PC-9 (cell line): ENCODE measurements at regions not wholly inside any gene's neighbourhood (a gene's known extent, or its start where the extent isn't known, plus 50 kb on each side); places are given as distances from the start of the nearest gene placed in this dataset.

ENCODE experiments used
- BruUV-seq: library from RNA; stranded (reverse); fragments of 400-500 nt; replicated peaks from 2 replicates; lab custom pipeline; 2021; lab: Mats Ljungman, UMichigan
- CTCF ChIA-PET: fragments of 300-600 bp; sonication (Branson Sonifier 250); formaldehyde crosslinking; loops from one replicate; lab custom pipeline; 2022; ENCODE audit warnings: antibody characterized with exemption; lab: Charles Lee
- POLR2A ChIA-PET: fragments of 300-600 bp; sonication (Branson Sonifier 250); formaldehyde crosslinking; loops from one replicate; lab custom pipeline; 2022; ENCODE audit warnings: antibody characterized with exemption; ENCODE audit not compliant: unreplicated experiment; lab: Charles Lee
- DNase-seq, 2 experiments: peaks; one replicate each; pipeline versions ENCODE4 v3.0.0 to v3.0.0-alpha.2; 2015 to 2022; ENCODE audit warnings: mixed read lengths in 1 of 2
- H2AFZ ChIP-seq: fragments of 200-600 bp; sonication (generic); 2 replicates; pipeline ENCODE4 v1.8.1; 2017; ENCODE audit warnings: antibody characterized with exemption
- H3F3A ChIP-seq: fragments of 200-600 bp; sonication (generic); 2 replicates; pipeline ENCODE4 v1.8.1; 2017; ENCODE audit warnings: antibody characterized with exemption, mild to moderate bottlenecking, low read depth; ENCODE audit not compliant: insufficient read depth
- H3K27ac ChIP-seq: fragments of 200-600 bp; sonication (generic); 2 replicates; pipeline ENCODE4 v1.6.1; 2016; ENCODE audit warnings: mixed run types
- H3K27me3 ChIP-seq: fragments of 200-600 bp; sonication (generic); 2 replicates; pipeline ENCODE4 v1.6.1; 2016; ENCODE audit warnings: low read depth, mixed run types; ENCODE audit not compliant: insufficient read depth
- H3K36me3 ChIP-seq: fragments of 200-600 bp; sonication (generic); 2 replicates; pipeline ENCODE4 v1.6.1; 2016; ENCODE audit warnings: low read depth, mixed run types
- H3K4me1 ChIP-seq: fragments of 200-600 bp; sonication (generic); replicated peaks from 2 replicates; pipeline ENCODE4 v1.6.1; 2016; ENCODE audit warnings: mixed run types; ENCODE audit not compliant: insufficient read depth
- H3K4me2 ChIP-seq: fragments of 200-600 bp; sonication (generic); 2 replicates; pipeline ENCODE4 v1.6.1; 2017; ENCODE audit warnings: mixed run types
- H3K4me3 ChIP-seq: fragments of 200-600 bp; sonication (generic); 2 replicates; pipeline ENCODE4 v1.6.1; 2016; ENCODE audit warnings: mixed run types
- H3K79me2 ChIP-seq: fragments of 200-600 bp; sonication (generic); 2 replicates; pipeline ENCODE4 v1.6.1; 2017; ENCODE audit warnings: low read depth, mixed run types
- H3K9me2 ChIP-seq: fragments of 200-600 bp; sonication (generic); 2 replicates; pipeline ENCODE4 v1.8.1; 2017; ENCODE audit warnings: mild to moderate bottlenecking; ENCODE audit not compliant: insufficient read depth
- H3K9me3 ChIP-seq: fragments of 200-600 bp; sonication (generic); 2 replicates; pipeline ENCODE4 v1.8.1; 2016; ENCODE audit warnings: low read depth; ENCODE audit not compliant: insufficient read depth
- H4K20me1 ChIP-seq: fragments of 200-600 bp; sonication (generic); 2 replicates; pipeline ENCODE4 v1.8.1; 2017; ENCODE audit not compliant: insufficient read depth
- CTCF ChIP-seq: fragments of 200-600 bp; sonication (generic); conservative IDR thresholded peaks from 2 replicates; pipeline ENCODE4 v1.6.1; 2017; ENCODE audit warnings: mixed run types, antibody characterized with exemption, mild to moderate bottlenecking, moderate library complexity
- EZH2 ChIP-seq: fragments of 200-600 bp; sonication (generic); IDR thresholded peaks from 2 replicates; pipeline ENCODE4 v1.8.0; 2017; ENCODE audit warnings: antibody characterized with exemption, low read depth
- intact Hi-C: fragments of 100-400 bp; cut with micrococcal nuclease; formaldehyde crosslinking; loops from one replicate; pipeline ENCODE4 v1.10.0; 2022; ENCODE audit not compliant: unreplicated experiment

DNA sequence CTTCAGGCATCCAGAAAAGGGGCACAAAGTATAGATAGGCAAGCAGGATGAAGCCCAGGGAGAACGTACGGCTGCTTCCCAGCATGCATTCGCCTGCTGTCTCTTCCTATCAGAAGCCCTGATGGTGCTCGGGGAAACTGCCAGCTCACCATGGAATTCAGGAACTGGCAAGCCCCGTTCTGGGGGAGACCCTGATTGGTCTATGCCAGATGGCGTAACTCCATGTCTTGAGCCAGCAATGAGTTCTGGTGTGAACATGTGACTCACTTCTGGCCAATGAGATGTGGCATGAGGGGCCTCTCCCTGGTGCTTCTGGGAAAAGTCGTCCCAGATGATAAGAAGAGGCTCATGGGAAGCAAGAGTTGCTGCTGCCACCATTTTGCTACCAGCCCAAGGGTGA is 270.8 kb downstream of the BCL11B start:
- POLR2A ChIA-PET, result no interaction called here

DNA sequence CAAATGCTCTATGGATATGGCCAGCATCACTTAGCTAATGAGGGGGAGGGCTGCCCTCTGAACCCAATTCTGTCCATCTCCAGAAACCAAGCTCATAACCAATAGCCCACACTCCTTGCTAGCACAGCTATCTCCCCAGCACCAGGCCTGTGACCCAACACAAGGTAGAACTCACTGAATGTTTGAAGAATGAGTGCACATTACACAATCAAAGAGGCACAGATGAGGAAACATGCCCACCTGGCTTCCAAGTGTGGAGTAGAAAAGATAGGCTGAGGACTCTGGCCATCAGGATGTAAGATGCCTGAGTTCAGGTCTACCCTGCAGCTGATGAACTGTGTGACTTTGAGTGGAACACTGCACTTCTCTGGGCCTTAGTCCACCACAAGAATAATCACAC is 268.4 kb downstream of the BCL11B start:
- intact Hi-C loops, result no loop called here
- H3K4me3 ChIP-seq, result no peak overlapping the region
- no TSS peak for BruUV-seq
- CTCF ChIA-PET, result no interaction called here
- peaks cover 9% of the 10 kb centered on the region for H3K27me3 ChIP-seq
- H4K20me1 ChIP-seq, result no peaks in the 10 kb centered on the region
- H3K79me2 ChIP-seq, result no peaks in the 10 kb centered on the region
- H3F3A ChIP-seq, result no peaks in the 10 kb centered on the region
- no peaks in the 10 kb centered on the region for H3K4me1 ChIP-seq
- no peak overlapping the region for H2AFZ ChIP-seq
- no peaks in the 10 kb centered on the region for H3K9me3 ChIP-seq
- H3K4me2 ChIP-seq, result no peak overlapping the region
- no peak for DNase-seq
- no peaks in the 10 kb centered on the region for H3K36me3 ChIP-seq
- POLR2A ChIA-PET, result no interaction called here
- no peak for TF ChIP-seq CTCF
- no peak for TF ChIP-seq EZH2
- no peak overlapping the region for H3K27ac ChIP-seq
- H3K9me2 ChIP-seq, result no peaks in the 10 kb centered on the region

More for the DNA sequence above, 270.8 kb downstream of the BCL11B start:
- DNase-seq, result no peak
- CTCF ChIA-PET, result no interaction called here
- H3K27me3 ChIP-seq, result no peaks in the 10 kb centered on the region
- H3K4me2 ChIP-seq, result no peak overlapping the region
- no peak overlapping the region for H3K27ac ChIP-seq
- no peak overlapping the region for H3K4me3 ChIP-seq
- no peak for TF ChIP-seq EZH2
- TF ChIP-seq CTCF, result no peak
- intact Hi-C loops, result no loop called here
- H3K4me1 ChIP-seq, result no peaks in the 10 kb centered on the region
- BruUV-seq, result no TSS peak
- no peak overlapping the region for H2AFZ ChIP-seq
- H3K79me2 ChIP-seq, result no peaks in the 10 kb centered on the region
- H4K20me1 ChIP-seq, result no peaks in the 10 kb centered on the region
- H3F3A ChIP-seq, result no peaks in the 10 kb centered on the region
- no peaks in the 10 kb centered on the region for H3K9me2 ChIP-seq
- no peaks in the 10 kb centered on the region for H3K9me3 ChIP-seq
- no peaks in the 10 kb centered on the region for H3K36me3 ChIP-seq

- Histone ChIP-seq H3F3A (no peaks in the 10 kb centered on the region), H3K36me3 (no peaks in the 10 kb centered on the region), H2AFZ (no peak overlapping the region), H3K4me3 (no peak overlapping the region), H3K9me2 (no peaks in the 10 kb centered on the region), H3K27ac (no peak overlapping the region), H3K27me3 (peaks cover 14% of the 10 kb centered on the region), H4K20me1 (no peaks in the 10 kb centered on the region), H3K9me3 (no peaks in the 10 kb centered on the region), H3K4me1 (no peaks in the 10 kb centered on the region), H3K4me2 (no peak overlapping the region), H3K79me2 (no peaks in the 10 kb centered on the region)
- intact Hi-C loops, result no loop called here
- TF ChIP-seq CTCF (no peak), EZH2 (no peak)
- DNase-seq, result no peak
- BruUV-seq, result no TSS peak
- ChIA-PET POLR2A (no interaction called here), CTCF (no interaction called here)
Measured at GRCh38 chr14:99004112-99004511, 267.9 kb downstream of the BCL11B start.
